ENCODE measurements at regions not wholly inside any gene's neighbourhood (a gene's known extent, or its start where the extent isn't known, plus 50 kb on each side); places are given as distances from the start of the nearest gene placed in this dataset.

GRCh38 chr5:89004379-89004778, 121.4 kb upstream of the MEF2C start:
- DNase-seq, result no peak
- intact Hi-C loops (cut with DNase I), result no loop called here
- no peaks in the 10 kb centered on the region for H3K9me3 ChIP-seq
- no peaks in the 10 kb centered on the region for H3K36me3 ChIP-seq
- no peaks in the 10 kb centered on the region for H3K4me1 ChIP-seq
- H3K27ac ChIP-seq, result no peak overlapping the region
- H3K4me3 ChIP-seq, result no peak overlapping the region
- 27 to 79% methylated on average over 3 of the region's 3 CpGs for WGBS, 2 donors
- TF ChIP-seq, protein P1, sequence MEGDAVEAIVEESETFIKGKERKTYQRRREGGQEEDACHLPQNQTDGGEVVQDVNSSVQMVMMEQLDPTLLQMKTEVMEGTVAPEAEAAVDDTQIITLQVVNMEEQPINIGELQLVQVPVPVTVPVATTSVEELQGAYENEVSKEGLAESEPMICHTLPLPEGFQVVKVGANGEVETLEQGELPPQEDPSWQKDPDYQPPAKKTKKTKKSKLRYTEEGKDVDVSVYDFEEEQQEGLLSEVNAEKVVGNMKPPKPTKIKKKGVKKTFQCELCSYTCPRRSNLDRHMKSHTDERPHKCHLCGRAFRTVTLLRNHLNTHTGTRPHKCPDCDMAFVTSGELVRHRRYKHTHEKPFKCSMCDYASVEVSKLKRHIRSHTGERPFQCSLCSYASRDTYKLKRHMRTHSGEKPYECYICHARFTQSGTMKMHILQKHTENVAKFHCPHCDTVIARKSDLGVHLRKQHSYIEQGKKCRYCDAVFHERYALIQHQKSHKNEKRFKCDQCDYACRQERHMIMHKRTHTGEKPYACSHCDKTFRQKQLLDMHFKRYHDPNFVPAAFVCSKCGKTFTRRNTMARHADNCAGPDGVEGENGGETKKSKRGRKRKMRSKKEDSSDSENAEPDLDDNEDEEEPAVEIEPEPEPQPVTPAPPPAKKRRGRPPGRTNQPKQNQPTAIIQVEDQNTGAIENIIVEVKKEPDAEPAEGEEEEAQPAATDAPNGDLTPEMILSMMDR (IDR thresholded peaks at IDR 0.05), result no peak
- TF ChIP-seq EP300 (IDR thresholded peaks at IDR 0.05) (no peak), POLR2A (IDR thresholded peaks at IDR 0.05) (no peak), POLR2AphosphoS5 (IDR thresholded peaks at IDR 0.05) (no peak)
- no peaks in the 10 kb centered on the region for H3K27me3 ChIP-seq

GRCh38 chr5:89003563-89004036, 120.6 kb upstream of the MEF2C start:
- no peaks in the 10 kb centered on the region for H3K9me3 ChIP-seq
- no peaks in the 10 kb centered on the region for H3K4me1 ChIP-seq
- no peak overlapping the region for H3K27ac ChIP-seq
- intact Hi-C loops (cut with DNase I), result no loop called here
- no peak for DNase-seq
- H3K4me3 ChIP-seq, result no peak overlapping the region
- H3K27me3 ChIP-seq, result no peaks in the 10 kb centered on the region
- H3K36me3 ChIP-seq, result no peaks in the 10 kb centered on the region
- 98% methylated on average over 47 of the region's 47 CpGs for WGBS, 2 donors
- TF ChIP-seq, protein P1 (IDR thresholded peaks at IDR 0.05), result no peak
- TF ChIP-seq POLR2A (IDR thresholded peaks at IDR 0.05), result no peak

- H3K27ac ChIP-seq, result no peak overlapping the region
- H3K4me1 ChIP-seq, result no peaks in the 10 kb centered on the region
- DNase-seq, result no peak
- H3K27me3 ChIP-seq, result no peaks in the 10 kb centered on the region
- no peak overlapping the region for H3K4me3 ChIP-seq
- H3K9me3 ChIP-seq, result no peaks in the 10 kb centered on the region
- TF ChIP-seq, protein P1 (IDR thresholded peaks at IDR 0.05), result no peak
- no peak for TF ChIP-seq EP300 (IDR thresholded peaks at IDR 0.05)
- no peak for TF ChIP-seq POLR2AphosphoS5 (IDR thresholded peaks at IDR 0.05)
- H3K36me3 ChIP-seq, result no peaks in the 10 kb centered on the region
- intact Hi-C loops (cut with DNase I), result no loop called here
Observed at GRCh38 chr5:88999853-89000252, 116.9 kb upstream of the MEF2C start.

DNA sequence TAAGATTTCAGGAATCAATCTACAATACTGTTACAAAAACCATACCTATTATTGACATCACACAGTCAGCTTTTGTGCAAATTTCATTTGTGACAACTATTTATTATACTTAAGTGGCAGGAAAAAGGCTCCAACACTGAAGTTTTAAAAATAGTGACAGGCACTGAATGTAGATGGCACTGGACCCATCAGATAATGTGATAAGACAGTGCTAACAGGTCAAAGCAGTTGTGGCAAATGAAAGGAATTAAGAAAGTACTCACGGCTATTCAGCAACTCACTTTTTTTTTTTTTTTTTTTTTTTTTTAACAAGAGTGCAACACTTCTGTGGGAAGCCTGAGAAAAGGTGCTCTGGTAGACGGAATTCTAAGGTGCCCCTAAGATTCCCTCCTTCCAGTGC, 115.0 kb upstream of the MEF2C start:
- H3K4me3 ChIP-seq, result no peak overlapping the region
- 62 to 80% methylated on average over 2 of the region's 2 CpGs for whole genome bisulfite sequencing, 2 donors
- no peaks in the 10 kb centered on the region for H3K4me1 ChIP-seq
- no peak overlapping the region for H3K27ac ChIP-seq
- no peaks in the 10 kb centered on the region for H3K36me3 ChIP-seq
- intact Hi-C loops (cut with DNase I), result no loop called here
- no peak for DNase-seq
- H3K27me3 ChIP-seq, result no peaks in the 10 kb centered on the region
- TF ChIP-seq POLR2AphosphoS5 (IDR thresholded peaks at IDR 0.05) (no peak), EP300 (IDR thresholded peaks at IDR 0.05) (no peak), POLR2A (IDR thresholded peaks at IDR 0.05) (no peak)
- TF ChIP-seq, protein P1 (IDR thresholded peaks at IDR 0.05), result no peak
- H3K9me3 ChIP-seq, result no peaks in the 10 kb centered on the region

DNA sequence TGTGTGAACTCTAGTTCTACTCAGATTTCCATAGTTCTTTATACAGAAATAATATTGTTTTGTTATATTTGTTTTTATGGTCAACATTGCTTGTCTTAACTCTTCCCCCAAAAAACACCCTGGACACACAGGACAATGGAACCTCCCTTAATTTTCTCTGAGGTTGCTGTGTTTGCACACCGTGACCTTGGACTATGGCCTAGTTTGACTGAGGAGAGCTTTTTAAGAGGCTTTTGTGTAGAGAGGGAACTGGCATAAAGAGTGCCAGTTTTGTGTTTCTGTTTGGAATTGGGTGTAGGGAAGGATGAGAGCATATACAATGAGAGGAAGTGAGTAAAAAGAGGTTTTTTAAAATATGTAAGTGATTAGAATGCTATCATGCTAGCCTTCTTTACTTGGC, 101.1 kb upstream of the MEF2C start:
- 81 to 85% methylated on average over 1 of the region's 1 CpG for WGBS, 2 donors
- DNase-seq, result no peak
- no peak overlapping the region for H3K27ac ChIP-seq
- H3K36me3 ChIP-seq, result no peaks in the 10 kb centered on the region
- H3K4me1 ChIP-seq, result no peaks in the 10 kb centered on the region
- intact Hi-C loops (cut with DNase I), result no loop called here
- H3K4me3 ChIP-seq, result no peak overlapping the region
- no peaks in the 10 kb centered on the region for H3K9me3 ChIP-seq
- TF ChIP-seq, protein P1 (IDR thresholded peaks at IDR 0.05), result no peak
- TF ChIP-seq EP300 (IDR thresholded peaks at IDR 0.05), result no peak
- no peak for TF ChIP-seq POLR2A (IDR thresholded peaks at IDR 0.05)
- TF ChIP-seq POLR2AphosphoS5 (IDR thresholded peaks at IDR 0.05), result no peak
- H3K27me3 ChIP-seq, result no peaks in the 10 kb centered on the region
